ENCODE measurements at regions not wholly inside any gene's neighbourhood (a gene's known extent, or its start where the extent isn't known, plus 50 kb on each side); places are given as distances from the start of the nearest gene placed in this dataset.
"Not testable (repeated sequence)": the region's sequence is repeated elsewhere in the genome, so short reads cannot be mapped to it uniquely, and the experiment has no call there.

DNA sequence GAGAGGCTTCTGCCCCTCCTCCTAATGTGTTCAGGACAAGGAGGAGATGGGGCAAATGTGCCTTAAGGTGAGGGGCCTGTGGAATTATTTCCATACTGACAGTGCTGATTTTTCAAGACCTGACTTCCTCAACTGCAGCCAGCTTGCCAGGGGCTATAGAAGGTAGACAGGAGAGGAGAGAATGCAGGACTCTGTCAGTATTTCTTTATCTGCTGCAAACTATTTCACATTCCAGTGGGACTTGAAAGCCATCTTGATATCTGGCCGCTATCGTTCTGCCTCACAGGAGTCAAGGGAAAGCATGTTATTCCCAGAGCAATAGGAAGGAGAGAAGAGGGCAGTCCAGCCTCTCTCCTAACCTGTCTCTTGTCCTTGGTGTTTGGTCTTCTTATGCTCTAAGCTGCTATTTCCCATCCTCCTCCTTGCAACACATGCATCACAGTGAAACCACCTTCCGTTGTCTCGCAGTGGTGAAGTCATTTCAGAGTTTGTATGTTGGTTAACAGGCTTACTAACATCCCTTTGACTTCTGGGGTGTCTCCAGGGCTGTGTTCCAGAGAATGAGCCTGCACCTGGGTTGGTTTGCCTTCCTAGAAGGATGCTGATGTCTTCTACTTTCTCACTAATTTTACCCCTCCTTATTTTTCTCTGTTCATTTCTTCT lies 95.1 kb upstream of the MRPS22 start:
- no peak for DNase-seq

DNA sequence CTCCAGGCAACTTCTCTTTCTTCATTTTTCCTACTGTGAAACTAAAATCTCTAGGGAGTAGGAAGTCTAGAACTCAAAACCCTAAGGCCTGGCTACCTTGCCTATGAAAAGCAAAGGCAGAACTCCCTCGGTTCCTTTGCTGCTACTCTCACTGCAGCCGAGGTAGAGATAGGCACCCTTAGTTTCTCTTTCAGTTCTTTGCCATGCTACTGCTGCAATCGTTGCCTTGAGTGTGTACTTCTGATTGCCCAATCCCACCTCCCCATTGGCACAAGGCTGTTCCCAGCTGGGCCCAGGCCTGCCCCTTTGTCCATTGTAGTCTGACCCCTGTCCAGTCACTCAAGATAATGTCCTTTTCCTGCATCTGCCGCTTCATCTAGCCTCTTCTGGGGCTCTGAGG lies 92.3 kb upstream of the MRPS22 start:
- no peak for DNase-seq

DNA sequence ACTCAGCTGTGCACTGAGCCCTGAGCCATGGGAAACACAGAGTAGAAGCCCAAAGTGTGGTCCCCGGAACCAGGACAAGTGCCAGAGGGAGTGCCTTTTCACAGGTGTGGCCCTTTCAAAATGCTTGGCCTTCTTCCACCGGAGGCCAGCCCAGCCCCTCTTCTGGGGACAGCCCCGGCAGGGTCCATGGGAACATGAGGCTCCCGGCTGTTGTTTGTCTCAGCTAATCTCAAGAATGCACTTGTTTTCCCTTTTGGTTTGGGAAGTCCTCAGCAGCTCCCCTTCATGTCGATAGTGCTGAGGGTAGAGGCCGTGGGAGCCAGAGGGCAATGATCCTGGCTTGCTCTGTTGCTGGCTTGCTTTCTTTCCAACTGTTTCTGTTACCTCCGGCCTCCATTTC lies 91.1 kb upstream of the MRPS22 start:
- no peak for DNase-seq

DNA sequence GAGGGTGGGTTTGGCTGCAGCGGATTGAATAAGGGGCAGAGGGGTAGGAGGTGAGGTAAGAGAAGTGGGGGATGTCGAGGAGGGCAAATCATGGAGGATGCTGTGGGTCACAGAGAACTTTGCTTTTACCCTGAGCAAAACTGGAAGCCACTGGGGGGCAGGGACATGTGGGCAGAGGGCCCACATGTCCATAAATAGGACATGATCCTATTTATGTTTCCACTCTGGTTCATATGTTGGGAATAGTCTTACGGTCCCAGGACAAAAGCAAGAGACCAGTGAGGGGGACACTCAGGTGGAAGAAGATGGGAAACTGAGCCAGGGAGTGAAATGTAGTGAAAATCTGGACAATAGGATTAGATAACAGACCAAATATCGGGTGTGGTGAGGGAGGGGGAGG lies 85.5 kb upstream of the MRPS22 start:
- DNase-seq, result no peak

DNA sequence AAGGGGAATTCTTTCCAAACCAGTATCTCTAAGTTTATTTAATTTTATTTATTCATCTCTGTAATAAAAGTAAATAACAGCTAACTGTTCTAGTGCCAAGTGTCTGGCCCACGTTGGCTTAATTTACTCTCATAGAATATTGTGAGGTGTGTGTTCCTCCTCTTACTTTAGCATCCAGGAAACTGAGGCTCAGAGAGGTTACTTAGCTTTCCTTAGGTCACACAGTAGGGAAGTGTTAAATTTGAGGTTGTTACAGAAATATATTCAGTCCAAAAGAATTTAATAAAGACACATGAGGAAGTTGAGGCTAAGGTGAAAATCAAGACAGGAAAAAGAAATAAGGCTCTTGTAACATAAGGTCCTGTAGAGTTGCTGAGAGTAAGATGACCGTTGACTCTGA lies 84.4 kb upstream of the MRPS22 start:
- DNase-seq, result no peak

DNA sequence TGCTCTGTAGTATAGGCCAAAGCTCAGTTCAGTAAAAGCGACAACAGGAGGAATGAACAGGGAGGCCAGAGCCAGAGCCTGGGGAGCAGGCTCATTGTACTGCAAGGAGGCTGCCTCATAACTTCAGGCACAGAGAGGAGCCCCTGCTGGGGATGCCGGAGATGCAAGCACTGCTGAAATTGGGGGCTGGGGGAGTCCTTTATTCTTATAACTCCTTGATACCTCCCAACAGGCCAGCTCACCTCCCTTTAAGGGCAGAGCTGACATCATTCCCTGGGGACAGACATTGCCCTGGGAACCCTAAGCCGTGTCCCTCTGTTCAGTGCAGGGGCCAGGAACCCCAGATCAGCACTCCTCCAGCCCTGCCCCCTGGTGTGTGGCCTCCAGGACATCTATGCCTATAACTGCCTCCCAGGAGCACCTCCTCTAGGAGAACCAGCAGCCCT lies 83.8 kb upstream of the MRPS22 start:
- no peak for DNase-seq

DNA sequence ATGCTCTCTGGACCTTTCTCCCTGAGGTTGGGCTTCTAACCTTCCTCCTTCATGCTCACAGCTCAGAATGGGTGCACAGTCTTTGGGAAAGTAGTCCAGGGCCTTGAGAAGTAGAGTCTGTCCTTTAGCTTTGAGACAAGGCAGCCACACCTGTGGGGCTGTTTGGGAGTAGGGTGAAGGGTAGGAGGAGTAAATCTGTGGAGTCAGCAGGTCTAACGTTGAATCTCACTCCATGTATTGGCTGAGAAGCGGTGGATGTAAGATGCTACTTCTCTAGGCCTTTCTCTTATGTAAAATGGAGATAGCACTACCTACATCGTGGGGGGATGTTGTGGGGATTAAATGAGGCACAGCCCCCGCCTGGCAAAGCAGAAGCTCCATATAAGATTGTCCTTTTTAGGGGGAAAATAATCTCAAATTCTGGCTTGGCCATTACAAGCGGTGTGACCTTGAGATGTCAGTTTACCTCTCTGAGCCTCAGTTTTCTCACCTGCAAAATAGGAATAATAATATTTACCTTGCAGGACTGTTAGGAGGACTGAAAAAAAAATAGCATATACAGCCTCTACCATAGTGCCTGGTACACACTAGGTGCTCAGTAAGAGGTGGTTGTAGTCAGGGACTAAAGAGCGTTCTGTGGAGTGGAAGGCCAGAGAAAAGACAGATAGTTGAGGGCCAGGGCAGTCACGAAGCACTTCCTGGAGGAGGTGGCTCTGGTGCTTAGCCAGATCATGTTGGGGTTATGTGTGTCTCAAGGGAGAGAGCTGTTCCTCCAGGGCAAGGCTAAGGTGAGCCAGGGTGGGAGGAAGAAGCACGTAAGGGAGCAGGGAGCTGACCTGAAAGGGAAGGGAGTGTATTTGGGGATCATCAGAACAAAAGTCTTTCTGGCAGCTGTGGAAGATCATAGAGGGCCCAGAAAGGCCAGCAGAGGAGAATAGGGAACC lies 82.8 kb upstream of the MRPS22 start:
- no peak for DNase-seq

DNA sequence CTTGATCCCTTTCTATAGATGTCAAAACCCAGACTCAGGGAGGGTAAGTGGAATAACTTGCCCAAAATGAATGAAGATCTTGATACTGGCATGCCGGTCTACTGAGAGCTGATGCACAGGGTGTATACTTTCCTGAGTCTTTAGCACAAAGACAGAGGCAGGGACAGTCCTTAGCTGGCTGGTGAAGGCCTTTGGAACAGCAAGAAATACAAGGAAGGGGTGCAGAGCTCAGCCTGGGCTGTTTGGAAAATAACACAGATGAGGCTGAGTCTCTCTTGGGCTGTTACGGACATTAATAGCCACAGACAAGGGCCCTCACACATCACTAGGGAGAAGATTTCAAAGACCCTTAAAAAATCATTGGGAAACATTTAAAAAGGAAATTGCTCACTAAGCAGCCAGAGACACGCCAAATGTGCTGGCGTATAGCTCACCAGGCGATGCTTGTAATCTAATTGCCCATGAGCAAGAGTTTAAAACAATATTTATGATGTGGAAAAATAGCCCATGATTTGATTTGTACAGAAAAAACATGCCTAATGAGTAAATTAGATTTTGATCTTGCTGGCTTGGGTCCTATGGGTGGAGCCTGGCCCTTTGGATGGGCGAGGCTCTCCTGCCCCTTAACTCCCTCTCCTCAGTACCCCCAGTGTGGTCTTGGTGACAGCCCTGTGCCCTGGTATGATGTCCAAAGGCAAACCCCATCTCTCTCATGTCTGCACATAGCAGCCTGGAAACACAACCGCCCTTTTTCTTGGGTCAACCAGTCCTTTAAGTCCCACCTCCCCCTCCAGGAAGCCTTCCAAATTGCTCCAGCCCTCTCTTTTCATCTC lies 81.8 kb upstream of the MRPS22 start:
- no peak for DNase-seq

DNA sequence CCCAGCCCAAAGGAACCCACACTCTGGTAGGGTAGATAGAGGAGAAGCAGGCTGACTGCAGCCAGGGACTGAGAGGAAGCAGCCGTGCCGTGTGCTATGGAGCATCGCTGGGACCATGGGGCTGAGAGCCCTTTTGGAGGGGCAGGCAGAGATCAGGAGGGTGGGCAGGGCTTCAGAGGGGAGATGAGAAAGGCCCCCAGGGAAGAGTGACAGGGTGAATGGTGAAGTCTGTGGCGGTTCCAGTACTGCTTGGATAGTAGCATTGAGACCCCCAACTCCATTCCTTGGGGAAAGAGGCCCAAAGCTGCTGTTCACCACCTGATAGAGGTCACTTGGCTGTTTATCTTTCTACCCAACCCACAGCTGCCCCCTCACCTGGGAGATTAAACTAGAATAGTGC lies 80.0 kb upstream of the MRPS22 start:
- DNase-seq, result no peak

DNA sequence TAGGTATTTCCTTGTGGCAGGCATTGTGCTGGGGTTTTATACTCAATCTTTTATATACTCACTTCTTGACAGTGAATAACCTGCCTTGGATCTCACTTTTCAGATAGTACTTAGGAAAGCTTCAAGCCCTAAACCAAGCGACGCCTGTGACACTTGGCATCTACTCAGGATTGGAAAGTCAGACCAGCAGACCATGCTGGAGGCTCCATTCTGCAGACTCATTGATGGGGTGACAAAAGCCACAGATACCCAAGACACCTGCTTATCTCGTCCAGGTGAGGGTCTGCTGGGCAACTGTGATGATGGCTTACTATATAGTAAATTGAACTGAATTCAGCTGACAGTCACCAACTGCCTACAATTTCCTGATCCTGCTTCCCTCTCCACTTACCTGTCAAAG lies 79.4 kb upstream of the MRPS22 start:
- no peak for DNase-seq

DNA sequence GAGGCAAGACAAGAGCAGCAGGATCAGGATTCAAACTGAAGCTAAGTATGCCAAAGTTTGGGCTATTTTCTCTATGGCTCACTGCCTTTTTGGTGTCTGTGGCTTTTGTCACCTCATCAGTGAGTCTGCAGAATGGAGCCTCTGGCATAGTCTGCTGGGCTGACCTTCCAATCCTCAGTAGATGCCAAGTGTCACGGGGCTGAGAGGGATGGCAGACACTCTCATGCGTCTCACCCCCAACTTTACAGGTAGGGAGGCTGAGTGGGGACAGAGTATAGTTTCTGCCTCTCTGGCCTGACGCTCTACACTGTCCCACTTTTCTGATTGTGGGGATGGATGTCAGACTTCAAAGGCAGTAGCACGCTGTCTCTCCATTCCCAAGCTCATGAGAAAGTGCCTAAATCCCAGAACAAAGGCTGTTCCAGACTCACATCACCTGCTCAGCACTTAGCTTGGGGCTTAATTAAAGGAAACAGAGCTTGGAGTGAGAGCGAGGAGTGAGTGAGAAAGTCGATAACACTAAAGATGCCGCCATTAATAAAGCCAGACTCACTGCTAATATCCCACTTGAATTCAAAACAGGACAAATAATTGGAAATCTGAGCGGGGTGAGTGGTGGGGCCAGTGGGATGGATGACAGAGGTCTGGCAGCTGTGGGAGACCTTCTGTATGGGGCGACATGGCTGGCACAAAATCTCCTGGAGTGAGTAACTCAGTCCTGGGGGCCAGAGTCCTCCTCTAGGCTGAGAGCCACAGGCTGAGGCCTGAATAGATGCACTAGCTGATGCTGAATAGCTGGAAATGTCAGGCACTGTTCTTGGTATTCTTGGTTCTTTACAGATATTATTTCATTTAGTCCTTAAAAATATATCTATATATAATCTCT lies 78.4 kb upstream of the MRPS22 start:
- no peak for DNase-seq

DNA sequence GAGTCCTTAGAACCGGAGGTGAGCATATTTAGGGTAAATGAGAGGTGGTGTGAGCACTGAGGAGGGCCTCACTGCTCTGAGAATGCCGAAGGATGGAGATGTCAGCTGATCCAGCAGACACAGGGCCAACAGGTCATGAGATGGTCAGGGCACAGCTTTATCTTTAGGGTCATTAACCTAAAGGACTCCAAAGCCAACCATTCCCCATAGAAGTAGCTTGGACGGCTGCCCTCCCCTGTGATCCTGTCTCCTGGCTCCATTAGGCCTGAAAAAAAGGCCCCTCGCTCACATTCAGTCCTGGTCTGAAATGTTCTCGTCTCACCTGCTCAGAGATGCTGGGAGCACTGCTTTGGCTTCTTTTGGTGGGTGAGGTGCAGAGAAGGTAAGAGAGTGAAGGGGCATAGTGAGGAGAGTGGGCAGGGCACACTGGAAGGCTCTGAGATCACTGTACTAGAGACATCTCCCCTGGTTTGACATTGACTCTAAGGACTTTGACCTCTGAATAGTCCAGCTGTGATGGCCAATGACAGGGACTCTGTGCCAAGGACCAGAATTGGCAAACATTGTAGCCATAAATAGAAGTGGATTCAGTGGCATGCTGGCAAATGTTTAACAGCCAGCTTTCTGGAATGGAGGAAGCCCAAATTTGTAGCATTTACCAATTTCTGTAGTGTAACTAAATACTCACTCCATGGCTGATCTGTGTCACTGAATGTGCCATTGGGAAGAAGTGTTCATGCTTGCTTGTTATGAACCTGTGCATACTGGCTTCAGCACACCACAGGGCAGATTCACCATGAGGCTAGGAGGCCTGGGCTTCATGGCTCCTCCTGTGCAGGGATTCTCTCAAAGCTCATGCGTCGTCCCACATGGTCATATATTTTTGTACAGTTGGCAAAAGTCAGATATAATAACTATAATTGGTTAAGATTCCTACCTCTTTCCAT lies 76.2 kb upstream of the MRPS22 start:
- no peak for DNase-seq

DNA sequence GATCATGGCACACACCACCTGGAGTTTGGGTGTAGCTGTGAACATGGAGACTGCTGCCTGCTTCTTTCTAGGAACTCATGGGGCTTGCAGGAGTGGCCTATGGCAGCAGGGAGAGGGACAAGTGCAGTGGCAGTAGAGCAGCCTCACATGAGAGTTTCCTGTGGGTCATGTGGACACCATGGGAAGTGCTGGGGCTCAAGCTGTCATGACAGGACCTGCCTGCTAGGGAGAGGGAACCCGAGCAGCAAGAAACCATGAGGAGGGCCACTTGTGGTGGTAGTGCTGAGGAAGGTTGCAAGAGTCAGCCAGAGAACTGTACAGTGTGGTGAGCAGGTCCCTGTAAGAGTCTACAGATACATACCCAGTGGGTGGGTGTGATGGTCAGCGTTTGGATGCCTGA lies 73.8 kb upstream of the MRPS22 start:
- DNase-seq, result no peak

DNA sequence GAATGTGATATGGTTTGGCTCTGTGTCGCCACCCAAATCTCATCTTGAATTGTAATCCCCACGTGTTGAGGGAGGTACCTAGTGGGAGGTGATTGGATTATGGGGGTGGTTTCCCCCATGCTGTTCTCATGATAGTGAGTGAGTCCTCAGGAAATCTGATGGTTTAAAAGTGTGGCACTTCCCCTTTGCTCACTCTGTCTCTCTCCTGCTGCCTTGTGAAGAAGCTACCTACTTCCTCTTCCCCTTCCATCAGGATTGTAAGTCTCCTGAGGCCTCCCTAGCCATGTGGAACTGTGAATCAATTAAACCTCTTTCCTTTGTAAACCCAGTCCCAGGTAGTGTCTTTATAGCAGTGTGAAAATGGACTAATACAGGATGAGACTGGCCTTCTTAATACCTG lies 73.2 kb upstream of the MRPS22 start:
- DNase-seq, result not testable (repeated sequence)

DNA sequence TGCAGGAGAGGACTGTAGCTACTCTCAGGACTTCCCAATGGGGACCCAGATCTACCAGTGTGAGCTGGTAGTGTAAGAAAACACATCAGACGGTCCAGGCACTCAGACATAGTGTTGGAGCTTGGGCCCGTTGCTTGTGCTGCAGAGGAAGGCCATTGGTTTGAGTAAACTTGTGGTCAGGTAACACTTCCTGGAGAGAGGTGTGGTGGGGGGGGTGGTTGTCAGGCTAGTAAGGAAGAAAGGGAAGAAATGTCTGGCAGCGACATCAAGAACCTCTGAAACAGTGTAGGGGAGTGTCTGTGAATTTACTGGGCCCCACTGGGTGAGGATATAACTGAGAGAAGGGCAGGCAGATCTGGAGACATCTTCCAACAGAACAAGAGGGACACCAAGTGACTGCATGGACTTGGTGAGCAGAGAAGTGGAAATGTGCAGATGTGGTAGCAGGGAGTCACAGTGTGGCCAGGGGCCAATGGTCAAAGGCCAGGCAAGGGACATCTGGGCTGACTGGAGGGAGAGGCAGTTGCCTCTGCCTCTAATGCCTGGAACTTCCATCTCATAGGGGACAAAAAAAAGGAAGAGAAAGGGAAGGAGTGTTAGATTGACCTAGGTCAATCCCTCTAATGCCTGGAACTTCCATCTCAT lies 63.7 kb upstream of the MRPS22 start:
- DNase-seq, result no peak

DNA sequence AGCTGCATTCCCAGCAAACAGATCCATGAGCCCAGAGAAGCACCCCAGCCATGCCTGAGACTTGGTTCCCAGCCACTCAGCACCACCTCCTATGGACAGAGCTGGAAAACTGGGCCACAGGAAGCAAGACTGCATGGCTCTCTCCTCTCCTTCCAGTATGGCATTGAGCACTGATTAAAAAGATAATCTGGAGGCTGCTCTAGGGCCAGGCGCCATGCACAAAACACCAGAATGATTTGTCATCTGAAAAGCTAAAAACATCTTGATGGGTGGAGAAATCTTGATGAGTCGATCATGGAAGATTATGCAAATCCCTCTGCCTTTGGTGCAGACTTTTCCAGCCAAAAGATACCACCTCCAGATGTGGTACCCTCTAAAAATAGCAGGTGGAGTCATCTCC lies 62.7 kb upstream of the MRPS22 start:
- DNase-seq, result no peak

DNA sequence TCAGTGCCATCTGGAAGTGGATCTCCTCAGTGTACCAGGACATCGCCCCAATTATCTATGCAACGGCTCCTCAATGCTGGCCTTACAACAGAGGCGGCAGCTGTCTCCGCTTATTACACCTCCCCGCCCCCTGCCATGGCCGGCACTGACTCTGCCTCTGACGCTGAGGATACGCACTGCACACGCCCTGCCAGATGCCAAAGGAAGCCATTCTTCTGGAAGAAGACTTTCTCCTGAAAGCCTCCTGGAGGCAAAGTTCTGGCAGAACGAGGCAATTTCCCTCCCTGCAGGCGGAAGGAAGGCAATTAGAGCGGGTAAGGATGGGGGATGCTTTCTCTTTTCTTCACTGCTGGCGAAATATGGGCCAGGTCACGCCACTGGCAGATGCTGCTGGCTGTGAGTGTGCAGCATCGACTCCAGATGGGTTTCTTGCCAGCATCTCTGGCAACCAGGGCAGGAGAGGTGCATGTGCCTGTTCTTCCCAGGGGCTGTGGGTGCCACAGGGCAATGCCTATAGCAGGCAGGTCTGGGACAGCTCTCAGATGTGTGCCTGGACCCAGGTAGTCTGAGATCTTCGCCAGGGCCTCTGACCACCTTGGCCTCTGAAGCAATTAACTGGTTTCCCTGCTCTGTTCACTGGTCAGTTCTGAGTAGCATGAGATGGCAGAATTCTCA lies 62.2 kb upstream of the MRPS22 start:
- DNase-seq, result no peak

DNA sequence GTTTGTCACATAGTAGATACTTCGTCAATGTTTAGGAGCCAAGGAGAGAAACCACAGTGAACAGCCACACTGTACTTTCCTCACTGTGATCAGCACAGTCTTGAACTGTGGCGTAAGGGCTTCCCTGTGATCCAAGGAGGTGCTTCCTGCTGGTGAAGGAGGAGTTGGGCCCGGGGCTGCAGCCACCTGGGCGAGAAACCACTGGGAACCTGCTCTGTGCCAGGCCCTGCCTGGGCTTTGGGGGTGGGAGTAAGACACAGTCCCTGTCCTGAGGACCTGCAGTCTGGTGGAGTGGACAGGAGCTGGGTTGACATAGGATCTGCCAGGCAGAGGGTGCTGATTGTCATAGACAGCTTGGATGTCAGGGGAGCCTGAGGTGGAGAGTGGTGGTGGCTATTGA lies 60.5 kb upstream of the MRPS22 start:
- DNase-seq, result no peak

DNA sequence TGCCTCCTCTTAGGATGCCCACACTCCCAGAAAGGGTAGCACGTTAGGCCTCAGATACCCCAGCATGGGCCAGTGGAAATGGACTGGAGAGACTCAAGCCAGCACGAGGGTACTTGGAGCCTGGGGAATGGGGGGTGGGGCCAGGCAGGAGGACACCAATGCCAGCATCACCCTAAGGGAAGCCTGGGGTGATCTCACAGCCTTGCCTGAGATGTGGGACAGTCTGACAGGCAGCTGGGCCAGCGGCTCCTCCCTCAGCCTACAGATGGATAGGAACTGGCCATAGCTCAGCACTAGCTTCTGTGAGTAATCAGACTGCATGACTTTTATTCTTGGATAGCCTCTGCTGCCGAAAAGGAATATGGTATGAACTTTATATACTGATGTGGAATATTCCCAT lies 59.6 kb upstream of the MRPS22 start:
- DNase-seq, result no peak

DNA sequence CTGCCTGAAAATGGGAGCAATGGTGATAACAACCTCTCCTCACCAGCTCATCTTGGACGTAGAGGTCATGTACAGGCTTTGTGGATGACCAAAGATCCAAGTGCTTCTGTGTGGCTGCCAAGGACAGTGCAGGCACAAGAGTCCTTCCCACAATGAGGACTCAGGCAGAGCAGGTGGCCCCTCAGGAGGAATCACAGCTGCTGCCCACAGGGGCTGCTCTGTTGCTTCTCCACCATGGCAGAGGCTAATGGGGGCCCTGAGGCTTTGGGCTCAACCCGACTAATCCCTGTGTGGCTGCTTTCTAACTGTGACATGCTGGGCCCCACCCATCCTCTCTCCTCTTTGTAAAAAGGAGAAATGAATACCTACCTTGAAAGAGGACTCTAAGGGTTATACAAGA lies 58.1 kb upstream of the MRPS22 start:
- no peak for DNase-seq

Measured in activated effector memory CD4-positive, alpha-beta T cell treated with Interleukin-2 at 50 U/mL for 16 hours (primary cell).